HG03439 (cell line): ENCODE measurements at regions not wholly inside any gene's neighbourhood (a gene's known extent, or its start where the extent isn't known, plus 50 kb on each side); places are given as distances from the start of the nearest gene placed in this dataset.

ENCODE experiments used
- ATAC-seq: cut with Tn5 transposase; IDR thresholded peaks from one replicate; pipeline ENCODE4 v1.9.1; 2021; ENCODE audit warnings: mild to moderate bottlenecking, moderate library complexity; ENCODE audit not compliant: unreplicated experiment

- ATAC-seq = no peak
Observed at GRCh38 chr2:145666552-145666951, 1146.6 kb upstream of the ZEB2 start.

- no peak for ATAC-seq
Observed at GRCh38 chr2:145657265-145657664, 1137.3 kb upstream of the ZEB2 start.

GRCh38 chr2:145655165-145655765 lies 1135.3 kb upstream of the ZEB2 start:
- no peak for ATAC-seq

DNA sequence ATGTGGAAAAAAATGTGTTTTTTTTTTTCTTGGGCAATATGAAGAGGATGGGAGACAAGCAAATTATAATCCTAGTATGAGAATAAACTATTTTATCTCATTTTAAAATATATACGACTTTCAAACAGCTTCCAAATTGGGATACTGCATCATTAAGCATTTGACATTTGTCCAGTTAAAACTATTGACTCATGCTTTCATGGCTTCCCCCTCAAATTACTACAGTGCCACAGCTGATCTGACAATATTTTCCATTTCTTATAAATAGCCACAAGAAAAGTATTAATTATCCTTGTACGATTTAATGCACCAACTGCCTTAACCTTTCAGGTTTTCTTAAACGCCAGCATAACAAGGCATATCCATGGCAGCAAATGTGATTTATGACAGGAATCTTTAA lies 1134.8 kb upstream of the ZEB2 start:
- ATAC-seq = no peak

- ATAC-seq = no peak
Observed at GRCh38 chr2:145654156-145654555, 1134.2 kb upstream of the ZEB2 start.

DNA sequence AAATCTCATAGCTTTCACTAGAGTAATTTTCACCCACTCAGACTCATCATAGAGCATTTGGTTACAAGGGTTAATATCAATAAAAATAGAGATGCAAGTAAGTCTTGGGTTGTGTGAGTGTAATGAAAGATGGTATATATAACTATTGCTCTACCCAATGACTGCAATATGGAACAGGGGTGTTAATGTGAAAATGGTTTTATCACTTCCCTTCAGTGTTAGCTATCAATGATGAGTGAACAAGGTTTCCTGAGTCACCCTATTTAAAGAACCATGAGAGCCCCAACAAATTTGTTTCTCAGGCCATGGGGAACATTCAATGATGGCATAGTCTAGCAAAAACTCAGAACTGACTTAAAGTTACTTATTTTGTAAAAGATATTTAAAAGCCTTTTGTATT lies 1133.6 kb upstream of the ZEB2 start:
- no peak for ATAC-seq

DNA sequence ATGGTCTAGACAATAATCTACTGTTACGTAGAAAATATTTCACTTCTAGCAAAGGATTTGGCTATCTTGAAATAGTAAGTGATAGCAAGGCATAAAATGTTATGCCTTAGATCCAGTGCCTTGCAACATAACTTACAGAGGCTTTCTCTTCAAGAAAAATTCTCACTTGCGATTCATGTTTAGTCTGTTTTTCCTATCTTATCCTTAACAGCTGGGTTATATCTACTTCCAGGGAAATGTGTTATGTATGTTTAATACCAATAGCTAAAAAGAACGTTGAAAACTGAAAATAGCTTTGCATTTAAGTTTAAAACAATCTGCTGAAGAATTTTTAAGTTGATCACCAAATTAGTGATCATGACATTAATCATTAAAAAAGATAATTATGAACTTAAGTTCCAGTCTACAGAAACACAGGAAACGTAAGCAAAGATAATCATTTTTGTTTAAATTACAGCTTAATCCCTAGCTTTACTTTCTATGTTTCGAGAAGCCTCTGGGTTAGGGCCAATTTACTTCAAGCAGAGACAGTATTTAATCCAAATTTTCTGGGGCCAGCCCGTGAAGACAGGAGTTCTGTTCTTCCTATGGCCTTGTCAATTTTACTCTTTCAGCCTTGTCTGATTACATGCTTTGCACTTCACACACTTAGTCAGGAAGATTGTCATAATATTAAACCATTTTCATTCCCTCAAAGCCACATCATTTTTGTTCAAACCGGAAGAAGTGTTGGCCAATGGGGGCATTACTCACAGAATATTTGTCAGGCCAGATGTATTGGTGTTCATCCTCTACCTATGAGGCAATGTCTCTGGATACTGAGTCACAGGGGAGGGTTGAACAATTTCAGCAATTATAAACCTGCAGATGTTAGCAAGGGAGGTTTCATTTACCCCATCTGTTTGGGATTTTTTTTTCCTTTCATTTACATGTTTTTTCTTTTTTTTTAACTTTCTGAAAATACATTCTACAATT lies 1132.9 kb upstream of the ZEB2 start:
- ATAC-seq = no peak

GRCh38 chr2:145652036-145652435 lies 1132.1 kb upstream of the ZEB2 start:
- no peak for ATAC-seq

DNA sequence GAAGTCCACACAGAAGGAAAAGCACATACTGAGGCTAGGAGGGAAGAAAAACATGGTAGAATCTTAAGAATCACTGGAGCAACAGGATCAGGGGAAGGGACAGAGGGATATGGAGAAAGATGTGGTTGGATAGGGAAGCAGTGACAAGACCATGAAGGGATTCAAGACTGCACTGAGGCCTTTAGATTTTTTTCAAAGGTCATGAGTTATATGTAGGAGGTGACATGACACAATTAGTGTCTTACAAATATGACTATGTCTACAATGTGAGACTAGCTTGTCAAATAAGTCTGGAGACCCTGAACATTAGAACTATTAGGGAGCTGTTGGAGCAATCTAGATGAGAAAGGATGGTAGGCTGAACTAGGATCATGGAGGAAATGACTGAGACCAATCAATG lies 1130.3 kb upstream of the ZEB2 start:
- ATAC-seq = no peak

DNA sequence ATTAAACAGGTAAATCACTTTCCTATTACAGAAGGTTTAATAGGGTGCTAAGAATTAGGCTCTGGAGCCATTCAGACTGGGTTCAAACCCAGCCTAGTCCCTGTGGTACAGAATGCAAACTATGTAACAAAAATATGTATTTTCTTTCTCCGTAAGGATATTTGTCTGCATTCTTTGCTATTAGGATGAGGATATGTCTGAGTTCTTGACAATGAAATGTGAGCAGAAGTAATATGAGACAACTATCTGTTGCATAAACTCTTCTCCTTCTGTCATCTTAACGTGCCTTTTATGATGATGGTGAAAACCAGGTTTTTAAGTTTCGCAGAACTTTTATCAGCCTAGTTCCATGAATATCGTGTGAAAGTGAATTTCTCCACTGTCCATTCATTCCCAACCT lies 1129.1 kb upstream of the ZEB2 start:
- ATAC-seq = no peak

GRCh38 chr2:145644820-145645302 lies 1124.9 kb upstream of the ZEB2 start:
- peak; percentile 93 for ATAC-seq

GRCh38 chr2:145638675-145639074 lies 1118.8 kb upstream of the ZEB2 start:
- peak; percentile 67 for ATAC-seq

DNA sequence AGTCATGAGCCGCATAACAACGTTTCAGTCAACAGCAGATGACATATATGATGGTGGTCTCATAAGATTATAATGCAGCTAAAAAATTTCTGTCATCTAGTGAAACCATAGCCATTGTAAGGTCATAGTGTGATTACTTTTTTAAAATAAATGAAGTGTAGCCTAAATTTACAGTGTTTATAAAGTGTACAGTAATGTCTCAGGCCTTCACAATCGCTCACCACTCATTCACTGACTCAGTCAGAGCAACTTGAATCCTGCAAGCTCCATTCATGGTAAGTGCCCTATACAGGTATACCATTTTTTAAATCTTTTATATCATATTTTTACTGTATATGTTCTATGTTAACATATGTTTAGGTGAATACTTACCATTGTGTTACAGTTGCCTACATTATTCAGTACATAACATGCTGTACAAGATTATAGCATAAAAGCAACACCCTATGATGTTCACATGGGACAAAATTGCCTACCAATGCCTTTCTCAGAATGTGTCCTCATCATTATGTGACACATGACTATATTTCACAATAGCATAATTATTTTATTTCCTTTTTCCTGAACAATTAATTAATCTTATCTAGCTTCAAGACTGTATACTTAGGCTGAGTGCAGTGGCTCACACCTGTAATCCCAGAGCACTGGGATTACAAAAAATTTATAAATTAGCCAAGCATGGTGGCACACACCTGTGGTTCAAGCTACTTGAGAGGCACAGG lies 1115.9 kb upstream of the ZEB2 start:
- no peak for ATAC-seq

DNA sequence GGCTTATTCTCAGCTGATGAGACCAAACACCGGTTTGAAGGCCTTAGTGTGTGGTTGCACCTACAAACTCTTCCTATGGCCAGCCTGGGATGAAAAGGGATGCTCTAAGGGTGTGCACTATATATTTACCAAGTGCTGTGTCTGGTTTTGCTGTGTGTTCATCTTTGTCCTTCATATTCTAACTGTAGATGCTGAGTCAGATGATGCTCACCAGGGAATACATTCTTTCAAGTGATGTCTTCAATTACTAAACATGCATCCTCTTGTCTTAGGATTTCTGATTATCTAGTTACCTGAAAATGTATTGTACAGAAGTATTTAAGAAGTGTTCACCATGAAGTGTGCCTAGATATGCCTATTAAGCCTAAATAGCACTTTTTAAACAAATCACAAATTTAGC lies 1111.6 kb upstream of the ZEB2 start:
- no peak for ATAC-seq

GRCh38 chr2:145626301-145626700 lies 1106.4 kb upstream of the ZEB2 start:
- no peak for ATAC-seq

GRCh38 chr2:145625111-145625510 lies 1105.2 kb upstream of the ZEB2 start:
- no peak for ATAC-seq

DNA sequence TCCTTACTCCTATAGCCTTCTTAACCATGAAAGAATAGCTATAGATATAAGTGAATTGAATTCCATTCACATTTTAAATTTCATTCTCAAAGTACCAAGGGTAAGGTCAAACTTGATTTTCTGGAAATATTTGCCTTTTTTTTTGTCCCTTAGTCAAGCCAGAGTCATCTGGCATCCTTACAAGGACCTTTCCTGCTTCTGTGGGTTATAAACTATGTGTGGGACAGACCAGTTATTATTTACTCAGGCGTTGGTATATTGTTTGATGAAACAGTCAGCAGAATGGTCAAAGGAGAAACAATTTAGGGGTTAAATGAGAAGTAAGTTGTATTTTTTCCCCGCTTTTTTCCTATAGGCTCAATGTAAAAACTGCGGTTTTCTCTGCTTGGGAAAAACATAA lies 1103.2 kb upstream of the ZEB2 start:
- ATAC-seq = no peak

DNA sequence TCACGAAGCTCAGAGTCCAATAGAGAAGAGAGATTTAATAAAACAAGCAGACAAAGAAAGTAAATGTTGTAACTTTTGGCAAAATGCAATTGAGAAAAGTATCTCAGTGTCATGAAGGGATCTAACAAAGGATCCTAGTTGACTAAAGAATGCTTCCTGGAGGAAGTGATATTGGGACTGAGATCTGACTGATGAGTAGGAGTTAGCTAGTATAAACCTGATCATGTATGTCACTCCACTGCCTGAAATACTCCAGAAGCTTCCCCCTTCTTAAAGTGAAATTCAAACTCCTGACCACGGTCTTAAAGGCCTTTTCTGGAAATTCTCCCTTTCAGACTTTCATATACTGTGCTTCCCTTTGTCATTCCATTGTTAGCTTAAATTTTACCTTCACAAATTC lies 1102.4 kb upstream of the ZEB2 start:
- ATAC-seq = no peak

DNA sequence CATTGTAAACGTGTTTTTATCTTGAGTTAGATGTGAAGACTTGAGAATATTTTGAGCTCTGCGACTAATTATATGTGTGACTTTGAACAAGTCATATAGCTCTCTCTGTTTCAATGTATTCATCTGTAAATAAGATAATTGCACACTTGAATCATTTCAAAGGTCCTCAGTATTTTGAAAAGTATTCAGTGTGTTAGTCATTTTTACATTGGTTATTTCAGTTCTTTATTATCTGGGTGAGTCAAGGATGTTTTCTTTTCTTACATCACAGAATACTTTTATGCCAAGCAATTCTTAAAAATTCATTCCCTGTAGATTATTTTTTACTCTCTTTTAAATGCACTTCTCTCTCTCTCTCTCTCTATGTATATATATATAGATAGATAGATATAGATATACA lies 1098.0 kb upstream of the ZEB2 start:
- ATAC-seq = no peak

DNA sequence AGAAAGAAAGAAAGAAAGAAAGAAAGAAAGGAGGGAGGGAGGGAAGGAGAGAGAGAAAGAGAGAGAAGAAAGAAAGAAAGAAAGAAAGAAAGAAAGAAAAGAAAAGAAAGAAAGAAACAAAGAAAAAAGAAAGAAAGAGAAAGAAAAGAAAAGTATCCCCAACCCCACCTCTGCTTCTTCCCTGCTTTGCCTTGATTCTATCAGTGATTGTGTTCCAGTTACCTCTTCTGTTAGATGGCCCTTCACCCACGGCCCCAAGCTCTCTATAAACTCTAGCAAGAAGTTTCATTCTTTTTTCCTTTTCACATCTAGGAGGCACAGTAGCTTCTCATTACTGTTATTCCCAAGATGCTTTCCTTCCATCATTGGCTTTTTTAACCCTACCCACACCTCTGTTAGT lies 1097.5 kb upstream of the ZEB2 start:
- ATAC-seq = no peak

GRCh38 chr2:145615626-145616025 lies 1095.7 kb upstream of the ZEB2 start:
- ATAC-seq = no peak

GRCh38 chr2:145609951-145610350 lies 1090.0 kb upstream of the ZEB2 start:
- ATAC-seq = no peak
